B cell (primary cell): ENCODE measurements at regions not wholly inside any gene's neighbourhood (a gene's known extent, or its start where the extent isn't known, plus 50 kb on each side); places are given as distances from the start of the nearest gene placed in this dataset.

Experiments used
- EZH2 ChIP-seq: IDR thresholded peaks from 2 replicates; pipeline ENCODE4 v1.6.1; 2012; ENCODE audit warnings: borderline replicate concordance, low read depth, mild to moderate bottlenecking, moderate library complexity, low read length; ENCODE audit not compliant: insufficient read depth, poor library complexity, severe bottlenecking
- TF ChIP-seq, protein P1 (sequence below): fragments of 200-600 bp; IDR thresholded peaks from one replicate; pipeline ENCODE4 v1.8.0; 2022; ENCODE audit warnings: antibody characterized with exemption, mild to moderate bottlenecking

DNA sequence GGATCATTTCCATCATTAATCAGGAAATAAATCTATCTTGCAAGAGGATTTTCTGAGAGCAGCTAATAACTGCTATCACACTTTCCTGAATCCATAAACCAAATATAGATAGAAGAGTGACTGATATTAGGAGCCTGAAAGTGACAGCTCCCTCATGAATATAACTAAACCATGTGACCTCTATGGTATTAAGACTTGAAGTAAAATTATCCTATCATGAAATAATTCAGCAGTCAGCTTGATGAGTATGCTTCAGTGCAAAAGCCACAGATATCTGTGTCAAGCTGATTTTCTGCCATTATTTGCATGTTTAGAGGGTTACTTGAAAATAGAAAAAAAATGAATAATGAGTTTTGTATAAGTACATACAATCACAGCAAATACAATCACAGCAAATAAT is 80.1 kb upstream of the PPP1R3A start:
- no peak for TF ChIP-seq EZH2
- TF ChIP-seq, protein P1, sequence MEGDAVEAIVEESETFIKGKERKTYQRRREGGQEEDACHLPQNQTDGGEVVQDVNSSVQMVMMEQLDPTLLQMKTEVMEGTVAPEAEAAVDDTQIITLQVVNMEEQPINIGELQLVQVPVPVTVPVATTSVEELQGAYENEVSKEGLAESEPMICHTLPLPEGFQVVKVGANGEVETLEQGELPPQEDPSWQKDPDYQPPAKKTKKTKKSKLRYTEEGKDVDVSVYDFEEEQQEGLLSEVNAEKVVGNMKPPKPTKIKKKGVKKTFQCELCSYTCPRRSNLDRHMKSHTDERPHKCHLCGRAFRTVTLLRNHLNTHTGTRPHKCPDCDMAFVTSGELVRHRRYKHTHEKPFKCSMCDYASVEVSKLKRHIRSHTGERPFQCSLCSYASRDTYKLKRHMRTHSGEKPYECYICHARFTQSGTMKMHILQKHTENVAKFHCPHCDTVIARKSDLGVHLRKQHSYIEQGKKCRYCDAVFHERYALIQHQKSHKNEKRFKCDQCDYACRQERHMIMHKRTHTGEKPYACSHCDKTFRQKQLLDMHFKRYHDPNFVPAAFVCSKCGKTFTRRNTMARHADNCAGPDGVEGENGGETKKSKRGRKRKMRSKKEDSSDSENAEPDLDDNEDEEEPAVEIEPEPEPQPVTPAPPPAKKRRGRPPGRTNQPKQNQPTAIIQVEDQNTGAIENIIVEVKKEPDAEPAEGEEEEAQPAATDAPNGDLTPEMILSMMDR = no peak
